ENCODE measurements at regions not wholly inside any gene's neighbourhood (a gene's known extent, or its start where the extent isn't known, plus 50 kb on each side); places are given as distances from the start of the nearest gene placed in this dataset.

DNA sequence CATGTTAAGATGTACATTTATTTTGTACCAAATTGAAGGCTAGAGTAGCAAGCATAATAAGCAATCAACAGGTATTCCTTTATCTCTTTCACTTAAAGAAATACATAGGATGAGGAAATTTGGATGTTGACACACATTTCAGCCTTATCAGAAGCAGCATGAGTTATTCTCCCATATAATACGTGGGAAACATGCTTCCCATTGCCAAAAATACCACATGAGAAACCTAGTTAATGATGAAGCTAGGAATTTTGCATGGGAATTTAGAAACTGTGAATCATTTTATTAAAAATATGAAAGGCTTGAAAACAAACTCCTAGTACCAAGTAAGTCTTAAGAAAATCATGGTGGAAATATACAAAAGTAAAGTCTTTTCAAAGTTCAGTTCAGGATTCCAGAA is 751.8 kb downstream of the TSN start:
- TF ChIP-seq CTCF (IDR thresholded peaks at IDR 0.05) (no peak), EP300 (IDR thresholded peaks at IDR 0.05) (no peak)

Measured in gastroesophageal sphincter (tissue), 3 donors.